Mucosa of descending colon (tissue), 3 donors: ENCODE measurements at regions not wholly inside any gene's neighbourhood (a gene's known extent, or its start where the extent isn't known, plus 50 kb on each side); places are given as distances from the start of the nearest gene placed in this dataset.

ENCODE experiments used
- ATAC-seq: fragments of 200-7000 bp; cut with Tn5 transposase; one replicate; pipeline ENCODE4 v1.9.1; 2020; ENCODE audit warnings: mild to moderate bottlenecking, moderate library complexity
- DNase-seq, 3 donors: peaks; one replicate each; pipeline ENCODE4 v3.0.0-alpha.2; 2020
- H3K36me3 ChIP-seq: fragments of 200-600 bp; one replicate; pipeline ENCODE4 v1.8.0; 2021; ENCODE audit warnings: low read depth, mild to moderate bottlenecking
- H3K4me1 ChIP-seq: fragments of 200-600 bp; one replicate; pipeline ENCODE4 v1.8.0; 2021; ENCODE audit warnings: low read depth, mild to moderate bottlenecking
- H3K4me3 ChIP-seq: fragments of 200-600 bp; one replicate; pipeline ENCODE4 v1.8.0; 2021; ENCODE audit warnings: mild to moderate bottlenecking
- H3K9me3 ChIP-seq: fragments of 200-600 bp; one replicate; pipeline ENCODE4 v1.8.0; 2021; ENCODE audit warnings: mild to moderate bottlenecking
- intact Hi-C, 2 donors: fragments of 100-400 bp; cut with DNase I in 1 of 2; cut with micrococcal nuclease in 1 of 2; formaldehyde crosslinking; loops; one replicate each; pipeline versions ENCODE4 v1.11.0 to v1.11.1; 2022; cut with DNase I, micrococcal nuclease
- TF ChIP-seq, protein P1 (sequence below): fragments of 200-600 bp; IDR thresholded peaks from one replicate; pipeline ENCODE4 v1.8.0; 2022; ENCODE audit warnings: antibody characterized with exemption, mild to moderate bottlenecking
- donor health status: DM: no; HTN: no; CAD: no; lungs with moderate emphysema.
- donor health status: DM: no; HTN: no; CAD: no.
- donor health status: DM: no; HTN: yes; CAD: no.

DNA sequence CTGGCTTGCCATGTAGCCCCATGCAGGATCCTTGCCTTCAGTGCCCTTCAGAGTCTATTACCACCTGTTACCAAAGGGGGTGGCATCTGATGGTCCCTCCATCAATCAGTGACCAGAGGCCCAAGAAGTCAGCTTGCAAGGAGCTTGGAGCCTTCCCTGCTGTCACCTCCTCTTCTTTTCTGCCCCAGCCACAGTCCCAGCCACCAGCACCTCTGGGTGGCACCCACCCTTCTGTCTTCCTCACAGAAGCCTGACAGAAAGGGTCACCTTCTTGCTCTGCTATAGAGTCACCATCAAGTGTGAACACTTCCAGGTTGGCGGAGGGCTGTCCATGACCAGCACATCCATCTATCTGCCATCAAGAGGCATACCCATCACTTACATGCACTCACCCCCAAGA lies 203.2 kb downstream of the SALL1 start:
- Histone ChIP-seq H3K4me1 (no peaks in the 10 kb centered on the region), H3K36me3 (no peaks in the 10 kb centered on the region), H3K4me3 (no peak overlapping the region), H3K9me3 (no peaks in the 10 kb centered on the region)
- TF ChIP-seq, protein P1, sequence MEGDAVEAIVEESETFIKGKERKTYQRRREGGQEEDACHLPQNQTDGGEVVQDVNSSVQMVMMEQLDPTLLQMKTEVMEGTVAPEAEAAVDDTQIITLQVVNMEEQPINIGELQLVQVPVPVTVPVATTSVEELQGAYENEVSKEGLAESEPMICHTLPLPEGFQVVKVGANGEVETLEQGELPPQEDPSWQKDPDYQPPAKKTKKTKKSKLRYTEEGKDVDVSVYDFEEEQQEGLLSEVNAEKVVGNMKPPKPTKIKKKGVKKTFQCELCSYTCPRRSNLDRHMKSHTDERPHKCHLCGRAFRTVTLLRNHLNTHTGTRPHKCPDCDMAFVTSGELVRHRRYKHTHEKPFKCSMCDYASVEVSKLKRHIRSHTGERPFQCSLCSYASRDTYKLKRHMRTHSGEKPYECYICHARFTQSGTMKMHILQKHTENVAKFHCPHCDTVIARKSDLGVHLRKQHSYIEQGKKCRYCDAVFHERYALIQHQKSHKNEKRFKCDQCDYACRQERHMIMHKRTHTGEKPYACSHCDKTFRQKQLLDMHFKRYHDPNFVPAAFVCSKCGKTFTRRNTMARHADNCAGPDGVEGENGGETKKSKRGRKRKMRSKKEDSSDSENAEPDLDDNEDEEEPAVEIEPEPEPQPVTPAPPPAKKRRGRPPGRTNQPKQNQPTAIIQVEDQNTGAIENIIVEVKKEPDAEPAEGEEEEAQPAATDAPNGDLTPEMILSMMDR: no peak
- ATAC-seq (no peak), DNase-seq (no peak)
- intact Hi-C loops: no loop called here

DNA sequence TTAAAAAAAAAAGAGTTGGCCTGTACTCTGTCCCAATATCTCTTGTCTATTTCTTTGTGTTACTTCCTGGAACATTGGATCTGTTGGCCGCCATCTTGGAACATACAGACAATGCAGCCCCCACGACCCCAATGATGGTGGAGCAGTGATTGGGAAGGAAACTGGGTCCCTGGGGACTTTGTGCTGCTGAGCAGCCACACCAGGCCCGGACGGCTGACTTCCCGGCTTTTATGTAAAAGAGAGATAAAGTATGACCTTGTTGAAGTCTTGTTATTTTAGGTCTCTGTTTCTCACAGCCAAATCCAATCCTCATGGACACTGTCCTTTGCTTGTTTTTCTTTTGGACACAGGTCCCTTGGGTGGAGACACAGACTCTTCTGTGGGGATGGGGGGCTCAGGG lies 204.5 kb downstream of the SALL1 start:
- intact Hi-C loops: no loop called here
- H3K4me3 ChIP-seq: no peak overlapping the region
- H3K9me3 ChIP-seq: no peaks in the 10 kb centered on the region
- H3K4me1 ChIP-seq: no peaks in the 10 kb centered on the region
- ATAC-seq (no peak), DNase-seq (no peak)
- no peaks in the 10 kb centered on the region for H3K36me3 ChIP-seq
- TF ChIP-seq, protein P1: no peak

- no peaks in the 10 kb centered on the region for H3K9me3 ChIP-seq
- ATAC-seq (no peak), DNase-seq (no peak)
- H3K4me3 ChIP-seq: no peak overlapping the region
- H3K36me3 ChIP-seq: no peaks in the 10 kb centered on the region
- intact Hi-C loops: no loop called here
- TF ChIP-seq, protein P1: no peak
- H3K4me1 ChIP-seq: no peaks in the 10 kb centered on the region
Observed at GRCh38 chr16:50946098-50946497, 204.2 kb downstream of the CYLD start.

DNA sequence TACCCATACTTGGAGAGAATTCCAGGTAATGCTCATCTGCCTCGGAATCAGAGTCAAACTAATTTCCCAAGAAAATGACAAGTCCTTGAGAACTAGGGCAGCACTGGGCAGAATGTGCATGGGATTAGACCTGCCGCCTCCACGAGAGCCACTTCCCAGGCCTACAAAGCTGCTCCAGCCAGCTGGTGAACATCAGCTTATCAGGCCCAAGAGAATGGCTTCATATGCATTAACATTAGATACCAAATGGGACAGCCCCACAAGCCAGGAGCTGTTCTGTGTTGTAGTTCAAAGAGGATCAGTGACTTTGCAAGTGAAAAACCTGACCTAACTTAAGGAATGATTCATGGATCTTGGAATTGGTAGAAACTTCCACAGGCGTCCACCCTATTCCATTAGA lies 203.3 kb downstream of the CYLD start:
- TF ChIP-seq, protein P1: no peak
- no peak for ATAC-seq
- intact Hi-C loops: no loop called here
- Histone ChIP-seq H3K9me3 (no peaks in the 10 kb centered on the region), H3K4me1 (no peaks in the 10 kb centered on the region), H3K36me3 (no peaks in the 10 kb centered on the region), H3K4me3 (no peak overlapping the region)
- no peak for DNase-seq

DNA sequence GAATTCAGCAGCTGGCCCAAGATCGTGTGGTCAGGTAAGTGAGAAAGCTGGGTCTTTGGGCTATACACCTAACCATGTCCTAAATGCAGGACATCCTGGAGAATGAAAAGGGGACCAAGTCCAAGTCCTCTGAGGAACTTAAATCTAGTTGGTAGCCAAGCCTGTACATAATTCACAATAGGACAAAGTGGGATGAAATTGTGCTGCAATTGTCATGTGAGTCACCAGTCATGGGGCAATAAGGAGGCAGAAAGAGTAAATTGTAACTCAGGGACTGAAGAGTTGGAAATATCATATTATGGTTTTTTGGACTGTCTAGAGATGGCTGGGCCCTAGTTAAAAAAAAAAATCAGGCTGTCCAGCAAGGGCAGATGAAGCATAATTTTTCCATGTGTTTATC lies 202.6 kb downstream of the CYLD start:
- Histone ChIP-seq H3K4me3 (no peak overlapping the region), H3K9me3 (no peaks in the 10 kb centered on the region), H3K36me3 (no peaks in the 10 kb centered on the region), H3K4me1 (no peaks in the 10 kb centered on the region)
- TF ChIP-seq, protein P1: no peak
- intact Hi-C loops: no loop called here
- no peak for DNase-seq
- no peak for ATAC-seq

GRCh38 chr16:50944033-50944432 lies 202.1 kb downstream of the CYLD start:
- DNase-seq (no peak), ATAC-seq (no peak)
- H3K9me3 ChIP-seq: no peaks in the 10 kb centered on the region
- H3K36me3 ChIP-seq: no peaks in the 10 kb centered on the region
- no peaks in the 10 kb centered on the region for H3K4me1 ChIP-seq
- intact Hi-C loops: no loop called here
- no peak overlapping the region for H3K4me3 ChIP-seq
- TF ChIP-seq, protein P1: no peak
